ENCODE measurements at regions not wholly inside any gene's neighbourhood (a gene's known extent, or its start where the extent isn't known, plus 50 kb on each side); places are given as distances from the start of the nearest gene placed in this dataset.
"Not testable (repeated sequence)": the region's sequence is repeated elsewhere in the genome, so short reads cannot be mapped to it uniquely, and the experiment has no call there.

GRCh38 chr9:26216702-26217101, 538.5 kb upstream of the TUSC1 start:
- TF ChIP-seq CTCF (IDR thresholded peaks at IDR 0.05; ENCODE audit: insufficient read depth, low read depth, low read length, missing control alignments), result no peak
- DNase-seq (ENCODE audit: low read depth), result no peak
- H3K4me3 ChIP-seq (ENCODE audit: low read depth, low read length), result no peak overlapping the region

- not testable (repeated sequence) for DNase-seq (ENCODE audit: low read depth); H3K4me3 ChIP-seq (ENCODE audit: low read depth, low read length)
Measured at GRCh38 chr9:26214713-26215444, 536.6 kb upstream of the TUSC1 start.

- no peak for DNase-seq (ENCODE audit: low read depth)
- H3K4me3 ChIP-seq (ENCODE audit: low read depth, low read length), result no peak overlapping the region
- TF ChIP-seq CTCF (IDR thresholded peaks at IDR 0.05; ENCODE audit: insufficient read depth, low read depth, low read length, missing control alignments), result no peak
Measured at GRCh38 chr9:26210338-26210851, 532.2 kb upstream of the TUSC1 start.

DNA sequence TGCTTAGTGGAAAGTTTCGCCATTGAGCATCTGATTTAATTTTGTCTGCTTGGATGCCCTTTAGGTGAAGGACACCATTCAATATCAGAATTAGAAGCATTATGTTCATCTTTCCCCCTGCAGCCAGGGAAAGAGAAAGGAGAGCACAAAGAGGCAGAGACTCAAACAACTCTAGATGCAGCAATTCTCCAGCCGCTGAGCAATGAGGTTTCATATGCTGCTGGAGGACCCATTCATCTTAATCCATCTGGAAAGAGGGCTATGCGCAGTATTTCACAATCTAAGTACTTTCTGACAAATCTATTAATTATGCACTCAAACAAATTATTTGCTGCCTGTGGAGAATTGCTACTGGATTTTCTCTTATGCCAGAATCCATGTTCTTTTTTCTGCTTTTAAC, 527.0 kb upstream of the TUSC1 start:
- DNase-seq (ENCODE audit: low read depth), result no peak

DNA sequence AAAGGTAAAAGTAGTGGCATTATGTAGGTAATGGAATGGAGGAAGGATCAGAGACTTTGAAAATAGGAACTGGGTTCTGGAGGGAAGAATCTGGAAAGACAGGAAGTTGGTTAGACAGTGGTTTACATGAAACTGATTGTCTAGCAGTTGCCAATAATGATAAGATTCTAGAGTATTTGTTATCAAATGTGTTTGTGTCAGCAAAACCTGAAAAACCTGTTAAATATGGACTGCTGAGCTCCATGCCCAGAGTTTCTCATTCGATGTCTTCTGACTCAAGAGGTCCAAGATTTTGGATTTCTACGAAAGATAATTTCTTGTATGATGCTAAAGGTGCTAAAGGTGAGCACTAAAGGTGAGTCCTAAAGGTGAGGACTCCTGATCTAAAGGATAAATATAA, 515.0 kb upstream of the TUSC1 start:
- DNase-seq (ENCODE audit: low read depth), result no peak
- no peak for TF ChIP-seq CTCF (IDR thresholded peaks at IDR 0.05; ENCODE audit: insufficient read depth, low read depth, low read length, missing control alignments)

More for the DNA sequence above, 527.0 kb upstream of the TUSC1 start:
- no peak overlapping the region for H3K4me3 ChIP-seq (ENCODE audit: low read depth, low read length)
- TF ChIP-seq CTCF (IDR thresholded peaks at IDR 0.05; ENCODE audit: insufficient read depth, low read depth, low read length, missing control alignments), result no peak

GRCh38 chr9:26191711-26192110, 513.5 kb upstream of the TUSC1 start:
- TF ChIP-seq CTCF (IDR thresholded peaks at IDR 0.05; ENCODE audit: insufficient read depth, low read depth, low read length, missing control alignments), result no peak
- no peak overlapping the region for H3K4me3 ChIP-seq (ENCODE audit: low read depth, low read length)
- DNase-seq (ENCODE audit: low read depth), result no peak

More for the DNA sequence above, 515.0 kb upstream of the TUSC1 start:
- no peak overlapping the region for H3K4me3 ChIP-seq (ENCODE audit: low read depth, low read length)

DNA sequence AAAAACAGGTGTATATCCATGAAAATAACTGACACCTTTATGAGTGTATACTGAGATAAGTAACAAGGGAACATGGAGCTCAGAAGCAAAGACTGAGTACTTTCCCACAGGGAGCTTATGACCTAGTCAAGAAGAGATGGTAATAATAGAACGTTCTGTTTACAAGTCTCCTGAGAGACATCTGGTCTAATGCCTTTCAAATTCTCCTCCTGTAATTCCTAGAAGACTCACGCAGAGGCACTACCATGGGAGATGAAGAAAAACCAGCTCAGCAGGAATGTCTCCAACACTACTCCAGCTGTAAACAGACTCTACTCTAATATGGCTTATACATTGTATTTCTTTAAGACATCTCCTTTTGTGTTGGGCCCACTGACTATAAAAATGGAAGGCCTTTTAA, 503.6 kb upstream of the TUSC1 start:
- DNase-seq (ENCODE audit: low read depth), result no peak
- TF ChIP-seq CTCF (IDR thresholded peaks at IDR 0.05; ENCODE audit: insufficient read depth, low read depth, low read length, missing control alignments), result no peak
- no peak overlapping the region for H3K4me3 ChIP-seq (ENCODE audit: low read depth, low read length)

Measured in GM12865 (cell line).